ENCODE measurements at regions not wholly inside any gene's neighbourhood (a gene's known extent, or its start where the extent isn't known, plus 50 kb on each side); places are given as distances from the start of the nearest gene placed in this dataset.

GRCh38 chr4:53651156-53651735 lies 60.0 kb upstream of the LNX1 start:
- DNase-seq, result no peak
- TF ChIP-seq, protein P1, sequence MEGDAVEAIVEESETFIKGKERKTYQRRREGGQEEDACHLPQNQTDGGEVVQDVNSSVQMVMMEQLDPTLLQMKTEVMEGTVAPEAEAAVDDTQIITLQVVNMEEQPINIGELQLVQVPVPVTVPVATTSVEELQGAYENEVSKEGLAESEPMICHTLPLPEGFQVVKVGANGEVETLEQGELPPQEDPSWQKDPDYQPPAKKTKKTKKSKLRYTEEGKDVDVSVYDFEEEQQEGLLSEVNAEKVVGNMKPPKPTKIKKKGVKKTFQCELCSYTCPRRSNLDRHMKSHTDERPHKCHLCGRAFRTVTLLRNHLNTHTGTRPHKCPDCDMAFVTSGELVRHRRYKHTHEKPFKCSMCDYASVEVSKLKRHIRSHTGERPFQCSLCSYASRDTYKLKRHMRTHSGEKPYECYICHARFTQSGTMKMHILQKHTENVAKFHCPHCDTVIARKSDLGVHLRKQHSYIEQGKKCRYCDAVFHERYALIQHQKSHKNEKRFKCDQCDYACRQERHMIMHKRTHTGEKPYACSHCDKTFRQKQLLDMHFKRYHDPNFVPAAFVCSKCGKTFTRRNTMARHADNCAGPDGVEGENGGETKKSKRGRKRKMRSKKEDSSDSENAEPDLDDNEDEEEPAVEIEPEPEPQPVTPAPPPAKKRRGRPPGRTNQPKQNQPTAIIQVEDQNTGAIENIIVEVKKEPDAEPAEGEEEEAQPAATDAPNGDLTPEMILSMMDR (IDR thresholded peaks at IDR 0.05; ENCODE audit: low read depth, low read length, missing control alignments), result no peak
- no peaks in the 10 kb centered on the region for H3K36me3 ChIP-seq (replicated peaks)
- no peak overlapping the region for H3K27ac ChIP-seq
- H3K4me3 ChIP-seq (ENCODE audit: low read depth, low read length), result no peak overlapping the region
- H3K27me3 ChIP-seq (replicated peaks), result no peaks in the 10 kb centered on the region
- in situ Hi-C loops (cut with HindIII; ENCODE audit: low pct_ligation_motif_present, low sequenced_read_pairs), result no loop called here

- DNase-seq, result no peak
- no peak overlapping the region for H3K4me3 ChIP-seq (ENCODE audit: low read depth, low read length)
- in situ Hi-C loops (cut with HindIII; ENCODE audit: low pct_ligation_motif_present, low sequenced_read_pairs), result no loop called here
- H3K27me3 ChIP-seq (replicated peaks), result no peaks in the 10 kb centered on the region
- no peak overlapping the region for H3K27ac ChIP-seq
- H3K36me3 ChIP-seq (replicated peaks), result no peaks in the 10 kb centered on the region
- TF ChIP-seq, protein P1 (IDR thresholded peaks at IDR 0.05; ENCODE audit: low read depth, low read length, missing control alignments), result no peak
Measured at GRCh38 chr4:53649357-53649756, 58.1 kb upstream of the LNX1 start.

DNA sequence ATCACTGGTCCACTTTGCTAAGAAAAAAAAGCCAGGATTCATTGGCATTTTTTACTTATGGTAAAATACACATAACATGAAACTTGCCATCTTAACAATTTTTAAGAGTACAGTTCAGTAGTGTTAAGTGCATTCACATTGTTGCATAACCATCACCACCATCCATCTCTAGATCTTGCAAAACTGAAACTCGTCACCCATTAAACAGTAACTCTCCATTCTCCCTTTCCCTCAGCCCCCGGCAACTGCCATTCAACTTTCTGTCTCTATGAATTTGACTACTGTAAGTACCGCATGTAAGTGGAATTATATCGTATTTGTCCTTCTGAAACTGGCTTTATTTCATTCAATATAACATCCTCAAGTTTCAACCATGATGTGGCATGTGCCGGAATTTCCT lies 56.3 kb upstream of the LNX1 start:
- in situ Hi-C loops (cut with HindIII; ENCODE audit: low pct_ligation_motif_present, low sequenced_read_pairs), result no loop called here
- no peaks in the 10 kb centered on the region for H3K27me3 ChIP-seq (replicated peaks)
- DNase-seq, result no peak

GRCh38 chr4:53646795-53647194 lies 55.5 kb upstream of the LNX1 start:
- no peak for DNase-seq
- in situ Hi-C loops (cut with HindIII; ENCODE audit: low pct_ligation_motif_present, low sequenced_read_pairs), result no loop called here
- Histone ChIP-seq H3K4me3 (ENCODE audit: low read depth, low read length) (no peak overlapping the region), H3K27me3 (replicated peaks) (no peaks in the 10 kb centered on the region), H3K27ac (no peak overlapping the region), H3K36me3 (replicated peaks) (no peaks in the 10 kb centered on the region)
- TF ChIP-seq, protein P1 (IDR thresholded peaks at IDR 0.05; ENCODE audit: low read depth, low read length, missing control alignments), result no peak

More for the DNA sequence above, 56.3 kb upstream of the LNX1 start:
- Histone ChIP-seq H3K27ac (no peak overlapping the region), H3K4me3 (ENCODE audit: low read depth, low read length) (no peak overlapping the region), H3K36me3 (replicated peaks) (no peaks in the 10 kb centered on the region)
- TF ChIP-seq, protein P1 (IDR thresholded peaks at IDR 0.05; ENCODE audit: low read depth, low read length, missing control alignments), result no peak

- DNase-seq, result no peak
- H3K36me3 ChIP-seq (replicated peaks), result no peaks in the 10 kb centered on the region
- no peak overlapping the region for H3K4me3 ChIP-seq (ENCODE audit: low read depth, low read length)
- TF ChIP-seq, protein P1 (IDR thresholded peaks at IDR 0.05; ENCODE audit: low read depth, low read length, missing control alignments), result no peak
- in situ Hi-C loops (cut with HindIII; ENCODE audit: low pct_ligation_motif_present, low sequenced_read_pairs), result no loop called here
- no peaks in the 10 kb centered on the region for H3K27me3 ChIP-seq (replicated peaks)
- no peak overlapping the region for H3K27ac ChIP-seq
Measured at GRCh38 chr4:53645108-53645507, 53.8 kb upstream of the LNX1 start.

DNA sequence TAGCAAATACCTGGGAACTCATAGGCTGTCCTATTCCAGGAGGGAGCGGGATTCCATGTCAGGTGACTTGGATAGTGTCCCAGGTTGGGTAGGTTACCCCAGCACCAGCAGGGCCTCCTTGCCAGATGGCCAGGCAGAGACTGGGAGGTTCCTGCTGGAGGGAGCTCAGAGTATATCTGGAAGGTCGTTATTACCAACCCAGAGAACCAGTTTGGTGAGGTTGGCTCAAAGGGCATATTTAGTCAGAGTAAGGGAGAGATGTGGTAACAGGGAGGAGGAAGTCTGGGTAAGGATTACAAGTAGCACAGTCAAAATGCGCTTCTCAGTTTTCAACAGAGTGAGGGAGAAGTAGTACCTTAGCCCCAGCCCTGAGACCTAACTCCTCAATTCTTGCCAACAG lies 53.3 kb upstream of the LNX1 start:
- TF ChIP-seq, protein P1 (IDR thresholded peaks at IDR 0.05; ENCODE audit: low read depth, low read length, missing control alignments), result no peak
- Histone ChIP-seq H3K27ac (no peak overlapping the region), H3K4me3 (ENCODE audit: low read depth, low read length) (no peak overlapping the region), H3K27me3 (replicated peaks) (no peaks in the 10 kb centered on the region), H3K36me3 (replicated peaks) (no peaks in the 10 kb centered on the region)
- in situ Hi-C loops (cut with HindIII; ENCODE audit: low pct_ligation_motif_present, low sequenced_read_pairs), result no loop called here
- DNase-seq, result no peak

All from brain microvascular endothelial cell (primary cell).